GM12891 (cell line): ENCODE measurements at regions not wholly inside any gene's neighbourhood (a gene's known extent, or its start where the extent isn't known, plus 50 kb on each side); places are given as distances from the start of the nearest gene placed in this dataset.

ENCODE experiments used
- PAX5 ChIP-seq: IDR thresholded peaks from 2 replicates; pipeline ENCODE4 v1.6.1; 2011; ENCODE audit warnings: low read length, moderate library complexity, mild to moderate bottlenecking; ENCODE audit not compliant: insufficient read depth, severe bottlenecking
- POLR2A ChIP-seq: IDR thresholded peaks from 2 replicates; pipeline ENCODE4 v1.6.1; 2011; ENCODE audit warnings: low read depth, low read length, control low read depth
- POLR2AphosphoS5 ChIP-seq: IDR thresholded peaks from 2 replicates; pipeline ENCODE4 v1.6.1; 2011; ENCODE audit warnings: low read depth, low read length, control low read depth
- POU2F2 ChIP-seq: IDR thresholded peaks from 2 replicates; pipeline ENCODE4 v1.6.1; 2011; ENCODE audit warnings: low read depth, mild to moderate bottlenecking, control low read depth, low read length, moderate library complexity
- SPI1 ChIP-seq: IDR thresholded peaks from 2 replicates; pipeline ENCODE4 v1.6.1; 2011; ENCODE audit warnings: low read depth, low read length, control low read depth
- TAF1 ChIP-seq: IDR thresholded peaks from 2 replicates; pipeline ENCODE4 v1.6.1; 2011; ENCODE audit warnings: low read depth, low read length, control low read depth

- TF ChIP-seq POLR2AphosphoS5 (no peak), POLR2A (no peak), SPI1 (no peak), TAF1 (no peak), PAX5 (no peak), POU2F2 (no peak)
Measured at GRCh38 chr15:61521953-61522352, 292.9 kb upstream of the RORA start.
